WERI-Rb-1 (cell line): ENCODE measurements at regions not wholly inside any gene's neighbourhood (a gene's known extent, or its start where the extent isn't known, plus 50 kb on each side); places are given as distances from the start of the nearest gene placed in this dataset.

Source experiments
- DNase-seq: peaks from one replicate; pipeline ENCODE4 v3.0.0-alpha.2; 2020
- H3K27ac ChIP-seq: fragments of 250-450 bp; sonication (Bioruptor Pico); 2 replicates; pipeline ENCODE4 v1.5.1; 2020; ENCODE audit warnings: mild to moderate bottlenecking, moderate library complexity
- H3K27me3 ChIP-seq: fragments of 250-450 bp; sonication (Bioruptor Pico); 2 replicates; pipeline ENCODE4 v1.5.1; 2021; ENCODE audit warnings: mild to moderate bottlenecking, low read depth, moderate library complexity; ENCODE audit not compliant: insufficient read depth, severe bottlenecking
- H3K36me3 ChIP-seq: fragments of 250-450 bp; sonication (Bioruptor Pico); 2 replicates; pipeline ENCODE4 v1.5.1; 2020; ENCODE audit warnings: mild to moderate bottlenecking, moderate library complexity
- H3K4me3 ChIP-seq: 2 replicates; pipeline ENCODE4 v1.5.1; 2011; ENCODE audit warnings: low read depth, mild to moderate bottlenecking, control low read depth, low read length
- H3K9me3 ChIP-seq: fragments of 250-450 bp; sonication (Bioruptor Pico); 2 replicates; pipeline ENCODE4 v1.5.1; 2021; ENCODE audit warnings: mild to moderate bottlenecking, moderate library complexity; ENCODE audit not compliant: severe bottlenecking
- TF ChIP-seq, protein P1 (sequence below): IDR thresholded peaks from 2 replicates; pipeline ENCODE4 v1.5.1; 2011; ENCODE audit warnings: low read depth, mild to moderate bottlenecking, control low read depth, inconsistent platforms, low read length

DNA sequence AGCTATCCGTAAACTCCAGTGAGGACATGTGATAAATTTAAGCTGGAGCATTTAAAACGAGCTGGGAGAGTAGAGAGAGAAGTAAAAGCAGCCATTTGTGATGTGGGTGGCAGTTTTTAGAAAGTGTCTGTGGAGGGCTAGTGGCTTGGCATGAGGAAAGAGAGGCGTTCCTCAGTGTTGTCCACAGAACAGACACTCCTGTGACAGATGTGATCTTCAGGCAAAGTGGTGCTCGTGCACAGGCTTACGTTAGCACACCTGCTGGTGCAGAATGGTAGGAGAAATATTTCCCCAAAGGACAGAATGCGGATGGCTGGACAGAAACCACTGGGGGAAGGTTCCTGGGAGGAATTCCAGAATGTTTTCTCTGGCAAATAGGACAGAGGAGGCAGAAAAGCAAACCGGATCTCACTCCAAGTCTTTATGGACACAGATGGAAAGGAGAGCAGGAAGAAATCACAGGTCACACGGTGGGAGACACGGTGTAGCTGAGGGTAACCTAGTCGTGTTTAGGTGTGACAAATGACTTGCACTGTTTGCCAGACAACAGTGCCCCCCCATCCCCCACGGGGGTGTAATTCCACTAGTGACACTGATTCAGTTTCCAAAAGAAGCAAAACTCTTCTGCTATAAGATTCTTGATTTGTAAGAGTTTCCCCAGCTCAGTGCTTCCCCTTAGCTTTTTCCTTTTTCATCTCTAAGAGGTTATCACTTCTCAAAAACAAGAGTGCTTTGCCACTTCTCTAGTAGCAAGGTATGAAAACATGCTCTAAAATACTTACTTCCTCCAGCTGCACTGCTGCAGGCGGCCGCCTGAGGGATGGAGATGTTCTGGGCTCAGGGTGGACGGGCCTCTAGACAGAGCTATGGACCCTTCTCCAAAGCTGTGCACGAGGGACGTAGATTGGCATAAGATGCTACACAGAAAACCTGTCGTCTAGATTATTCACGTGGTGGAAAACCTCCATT, 293.2 kb downstream of the QKI start:
- Histone ChIP-seq H3K4me3 (no peak overlapping the region), H3K27me3 (no peaks in the 10 kb centered on the region), H3K27ac (no peak overlapping the region), H3K9me3 (no peaks in the 10 kb centered on the region), H3K36me3 (no peaks in the 10 kb centered on the region)
- TF ChIP-seq, protein P1, sequence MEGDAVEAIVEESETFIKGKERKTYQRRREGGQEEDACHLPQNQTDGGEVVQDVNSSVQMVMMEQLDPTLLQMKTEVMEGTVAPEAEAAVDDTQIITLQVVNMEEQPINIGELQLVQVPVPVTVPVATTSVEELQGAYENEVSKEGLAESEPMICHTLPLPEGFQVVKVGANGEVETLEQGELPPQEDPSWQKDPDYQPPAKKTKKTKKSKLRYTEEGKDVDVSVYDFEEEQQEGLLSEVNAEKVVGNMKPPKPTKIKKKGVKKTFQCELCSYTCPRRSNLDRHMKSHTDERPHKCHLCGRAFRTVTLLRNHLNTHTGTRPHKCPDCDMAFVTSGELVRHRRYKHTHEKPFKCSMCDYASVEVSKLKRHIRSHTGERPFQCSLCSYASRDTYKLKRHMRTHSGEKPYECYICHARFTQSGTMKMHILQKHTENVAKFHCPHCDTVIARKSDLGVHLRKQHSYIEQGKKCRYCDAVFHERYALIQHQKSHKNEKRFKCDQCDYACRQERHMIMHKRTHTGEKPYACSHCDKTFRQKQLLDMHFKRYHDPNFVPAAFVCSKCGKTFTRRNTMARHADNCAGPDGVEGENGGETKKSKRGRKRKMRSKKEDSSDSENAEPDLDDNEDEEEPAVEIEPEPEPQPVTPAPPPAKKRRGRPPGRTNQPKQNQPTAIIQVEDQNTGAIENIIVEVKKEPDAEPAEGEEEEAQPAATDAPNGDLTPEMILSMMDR = no peak
- no peak for DNase-seq

DNA sequence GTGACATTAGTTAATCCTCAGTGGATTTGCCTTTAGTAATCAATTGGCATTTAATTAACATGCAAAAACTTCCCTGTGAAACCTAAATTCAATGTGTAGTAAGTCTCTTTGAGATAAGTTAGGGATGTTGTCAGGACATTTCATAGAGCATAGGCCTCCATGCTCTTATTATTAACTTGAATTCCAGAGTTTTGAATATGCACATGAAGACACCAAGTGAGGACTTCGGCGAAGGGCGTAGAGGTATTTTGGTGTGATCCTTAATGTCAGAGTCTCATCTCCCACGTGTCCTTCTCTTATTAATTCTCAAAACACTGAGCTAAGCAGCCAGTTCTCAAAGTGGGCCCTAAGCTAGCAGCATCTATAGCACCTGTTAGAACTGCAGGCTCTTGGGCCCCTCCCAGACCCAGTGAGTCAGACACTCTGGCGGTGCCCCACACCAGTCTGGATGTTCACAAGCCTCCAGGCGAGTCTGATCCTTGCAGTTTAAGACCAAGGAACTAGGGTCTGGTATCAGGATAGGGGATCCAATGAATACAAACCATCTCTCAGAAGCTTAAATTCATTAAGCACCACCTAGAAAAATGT, 292.1 kb downstream of the QKI start:
- Histone ChIP-seq H3K27me3 (no peaks in the 10 kb centered on the region), H3K9me3 (no peaks in the 10 kb centered on the region), H3K27ac (no peak overlapping the region), H3K4me3 (no peak overlapping the region), H3K36me3 (no peaks in the 10 kb centered on the region)
- TF ChIP-seq, protein P1 = no peak
- no peak for DNase-seq

DNA sequence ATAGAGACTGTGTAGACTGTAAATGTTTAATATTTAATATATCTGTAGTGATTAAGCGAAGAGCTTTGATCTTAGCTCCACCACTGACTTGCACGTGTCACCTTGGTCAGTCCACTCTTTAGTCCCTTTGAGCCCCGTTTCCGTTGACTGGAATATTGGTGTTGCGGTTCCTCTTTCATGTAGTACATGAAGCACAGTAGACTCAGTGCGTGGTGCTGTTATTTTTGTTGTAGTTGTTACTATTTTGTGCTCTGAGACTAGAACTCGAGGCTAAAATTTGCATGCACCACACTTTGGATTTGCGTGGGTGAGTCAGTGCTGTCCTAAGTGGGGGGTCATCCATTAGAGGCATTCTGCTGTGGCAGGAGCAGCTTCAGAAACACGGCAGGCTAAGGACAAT, 291.4 kb downstream of the QKI start:
- H3K9me3 ChIP-seq = no peaks in the 10 kb centered on the region
- H3K27ac ChIP-seq = no peak overlapping the region
- TF ChIP-seq, protein P1 = no peak
- no peaks in the 10 kb centered on the region for H3K27me3 ChIP-seq
- DNase-seq = no peak
- H3K36me3 ChIP-seq = no peaks in the 10 kb centered on the region
- no peak overlapping the region for H3K4me3 ChIP-seq

DNA sequence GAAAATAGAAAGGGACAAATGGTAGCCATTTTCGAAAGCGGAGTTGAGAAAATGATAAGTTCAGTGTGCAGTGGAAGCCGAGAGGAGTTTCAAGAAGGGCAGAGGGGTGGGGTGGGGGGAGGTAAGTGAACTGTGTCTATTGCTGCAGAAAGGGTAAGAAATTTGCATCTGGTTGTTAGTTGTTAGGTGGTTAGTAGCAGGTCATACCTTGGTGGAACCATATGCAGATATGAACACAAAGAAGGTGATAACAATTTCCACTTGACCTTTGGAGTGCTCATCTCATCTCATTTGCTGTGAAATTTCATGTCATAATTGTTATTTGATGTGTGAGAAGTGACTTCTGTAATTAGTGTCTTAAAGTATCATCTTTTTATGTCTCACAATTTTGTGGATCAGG, 288.2 kb downstream of the QKI start:
- TF ChIP-seq, protein P1 = no peak
- H3K36me3 ChIP-seq = no peaks in the 10 kb centered on the region

DNA sequence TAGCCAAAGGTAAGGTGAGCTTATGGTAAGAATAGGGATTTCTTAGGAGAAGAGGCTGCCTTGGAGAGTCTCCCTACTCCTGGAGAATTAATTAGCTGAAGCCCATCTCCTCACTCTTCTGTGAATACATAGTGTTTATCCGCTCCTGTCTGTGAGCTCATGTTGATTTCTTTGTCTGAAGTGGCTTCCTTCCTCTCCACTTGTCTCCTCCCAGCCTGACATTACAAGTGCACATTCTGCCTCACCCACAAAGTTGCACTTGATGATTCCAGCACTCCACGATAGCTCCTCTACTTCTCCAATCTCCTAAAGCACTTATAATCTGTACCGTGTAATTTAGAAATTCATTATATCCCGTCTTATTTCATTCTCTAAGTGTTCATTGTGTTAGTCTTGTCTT, 287.2 kb downstream of the QKI start:
- Histone ChIP-seq H3K36me3 (no peaks in the 10 kb centered on the region), H3K4me3 (no peak overlapping the region), H3K27me3 (no peaks in the 10 kb centered on the region), H3K9me3 (no peaks in the 10 kb centered on the region), H3K27ac (no peak overlapping the region)
- no peak for DNase-seq
- TF ChIP-seq, protein P1 = no peak

More for the DNA sequence above, 288.2 kb downstream of the QKI start:
- Histone ChIP-seq H3K27me3 (no peaks in the 10 kb centered on the region), H3K27ac (no peak overlapping the region), H3K9me3 (no peaks in the 10 kb centered on the region), H3K4me3 (no peak overlapping the region)
- no peak for DNase-seq
